ENCODE measurements at regions not wholly inside any gene's neighbourhood (a gene's known extent, or its start where the extent isn't known, plus 50 kb on each side); places are given as distances from the start of the nearest gene placed in this dataset.

DNA sequence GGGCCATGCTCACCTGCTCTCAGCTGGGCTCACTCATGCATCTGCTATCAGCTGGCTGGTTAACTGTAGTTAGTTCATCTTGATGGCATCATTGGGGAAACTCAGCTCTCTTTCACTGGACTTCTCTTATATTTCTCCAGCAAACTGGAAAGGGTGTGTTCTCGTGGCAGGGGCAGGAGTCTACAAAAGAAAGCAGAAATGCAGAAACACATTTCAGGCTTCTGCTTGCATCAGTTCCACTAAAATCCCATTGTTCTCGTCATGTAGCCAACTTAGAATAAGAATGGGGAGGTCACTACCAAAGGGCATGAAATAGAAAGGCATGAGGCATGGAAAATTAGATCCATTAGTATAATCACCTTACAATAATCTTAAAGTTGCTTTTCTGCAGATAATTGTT, 207.3 kb downstream of the NRIP1 start:
- TF ChIP-seq, protein P1, sequence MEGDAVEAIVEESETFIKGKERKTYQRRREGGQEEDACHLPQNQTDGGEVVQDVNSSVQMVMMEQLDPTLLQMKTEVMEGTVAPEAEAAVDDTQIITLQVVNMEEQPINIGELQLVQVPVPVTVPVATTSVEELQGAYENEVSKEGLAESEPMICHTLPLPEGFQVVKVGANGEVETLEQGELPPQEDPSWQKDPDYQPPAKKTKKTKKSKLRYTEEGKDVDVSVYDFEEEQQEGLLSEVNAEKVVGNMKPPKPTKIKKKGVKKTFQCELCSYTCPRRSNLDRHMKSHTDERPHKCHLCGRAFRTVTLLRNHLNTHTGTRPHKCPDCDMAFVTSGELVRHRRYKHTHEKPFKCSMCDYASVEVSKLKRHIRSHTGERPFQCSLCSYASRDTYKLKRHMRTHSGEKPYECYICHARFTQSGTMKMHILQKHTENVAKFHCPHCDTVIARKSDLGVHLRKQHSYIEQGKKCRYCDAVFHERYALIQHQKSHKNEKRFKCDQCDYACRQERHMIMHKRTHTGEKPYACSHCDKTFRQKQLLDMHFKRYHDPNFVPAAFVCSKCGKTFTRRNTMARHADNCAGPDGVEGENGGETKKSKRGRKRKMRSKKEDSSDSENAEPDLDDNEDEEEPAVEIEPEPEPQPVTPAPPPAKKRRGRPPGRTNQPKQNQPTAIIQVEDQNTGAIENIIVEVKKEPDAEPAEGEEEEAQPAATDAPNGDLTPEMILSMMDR (conservative IDR thresholded peaks at IDR 0.05; ENCODE audit: low read length), result no peak
- TF ChIP-seq EZH2phosphoT487 (IDR thresholded peaks at IDR 0.05; ENCODE audit: borderline replicate concordance, low read depth, low read length), result no peak
